NCI-H2196 (cell line): ENCODE measurements at regions not wholly inside any gene's neighbourhood (a gene's known extent, or its start where the extent isn't known, plus 50 kb on each side); places are given as distances from the start of the nearest gene placed in this dataset.

ENCODE experiments used
- DNase-seq: peaks from one replicate; lab custom pipeline; 2025; ENCODE audit not compliant: unreplicated experiment; lab: John Stamatoyannopoulos, UW

GRCh38 chr6:44050872-44051505, 76.3 kb downstream of the MRPL14 start:
- no peak for DNase-seq

- no peak for DNase-seq
These were observed 77.0 kb downstream of the MRPL14 start for GRCh38 chr6:44049989-44050871.

- DNase-seq = no peak
These were observed 77.9 kb downstream of the MRPL14 start for GRCh38 chr6:44049163-44049988.

GRCh38 chr6:44048277-44048676, 79.0 kb downstream of the MRPL14 start:
- DNase-seq = no peak

GRCh38 chr6:44047801-44048200, 79.5 kb downstream of the MRPL14 start:
- no peak for DNase-seq

GRCh38 chr6:44047179-44047546, 80.1 kb downstream of the MRPL14 start:
- no peak for DNase-seq

- no peak for DNase-seq
These were observed 80.6 kb downstream of the MRPL14 start for GRCh38 chr6:44046516-44047178.

GRCh38 chr6:44045672-44046015, 81.6 kb downstream of the MRPL14 start:
- no peak for DNase-seq

- DNase-seq = no peak
These were observed 82.1 kb downstream of the MRPL14 start for GRCh38 chr6:44044940-44045671.

GRCh38 chr6:44044154-44044539, 83.1 kb downstream of the MRPL14 start:
- no peak for DNase-seq

- no peak for DNase-seq
These were observed 83.6 kb downstream of the MRPL14 start for GRCh38 chr6:44043479-44044153.

- DNase-seq = no peak
These were observed 84.2 kb downstream of the MRPL14 start for GRCh38 chr6:44042989-44043478.

GRCh38 chr6:44042261-44042988, 84.8 kb downstream of the MRPL14 start:
- no peak for DNase-seq

- no peak for DNase-seq
These were observed 85.6 kb downstream of the MRPL14 start for GRCh38 chr6:44041461-44042260.

- no peak for DNase-seq
These were observed 86.5 kb downstream of the MRPL14 start for GRCh38 chr6:44040786-44041185.

- DNase-seq = no peak
These were observed 87.4 kb downstream of the MRPL14 start for GRCh38 chr6:44039839-44040350.

- DNase-seq = no peak
These were observed 88.0 kb downstream of the MRPL14 start for GRCh38 chr6:44039191-44039719.

- DNase-seq = no peak
These were observed 88.6 kb downstream of the MRPL14 start for GRCh38 chr6:44038543-44039065.
